ENCODE measurements at regions not wholly inside any gene's neighbourhood (a gene's known extent, or its start where the extent isn't known, plus 50 kb on each side); places are given as distances from the start of the nearest gene placed in this dataset.
"Not testable (repeated sequence)": the region's sequence is repeated elsewhere in the genome, so short reads cannot be mapped to it uniquely, and the experiment has no call there.

DNA sequence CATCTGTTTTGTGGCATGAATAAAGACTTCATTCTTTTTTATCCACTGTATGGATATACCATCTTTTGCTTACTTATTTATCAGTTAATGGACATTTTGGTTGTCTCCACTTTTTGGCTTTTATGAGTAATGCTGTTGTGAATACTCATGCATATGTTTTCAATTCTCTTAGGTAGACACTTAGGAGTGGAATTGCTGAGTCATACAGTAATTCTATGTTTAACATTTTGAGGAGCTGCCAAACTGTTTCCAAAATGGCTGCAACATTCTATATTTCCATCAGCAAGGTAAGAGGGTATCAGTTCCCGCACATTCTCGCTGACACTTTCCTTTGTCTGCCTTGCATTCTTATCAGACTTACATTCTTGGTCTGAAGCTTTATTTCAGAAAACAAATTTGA is 191.1 kb downstream of the WNT5A start:
- DNase-seq (ENCODE audit: low read depth): no peak

DNA sequence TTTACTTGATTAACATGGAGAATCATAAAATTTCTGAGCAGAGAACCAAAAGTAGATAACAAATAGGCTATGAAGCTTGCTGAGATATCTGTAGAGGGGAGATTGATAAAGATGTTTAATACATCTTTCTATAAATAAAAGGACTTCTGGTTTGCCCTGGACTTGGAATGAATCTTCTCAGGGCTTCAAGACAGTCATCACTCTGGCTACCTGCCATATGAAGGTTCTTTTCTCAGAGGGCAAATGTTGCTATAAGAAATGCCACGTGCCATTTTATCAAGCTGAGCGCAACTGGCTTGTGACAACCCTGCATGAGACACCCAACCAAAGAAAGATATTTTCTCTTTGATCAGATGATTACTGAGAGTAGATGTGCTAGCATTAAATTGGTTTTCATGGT is 192.5 kb downstream of the WNT5A start:
- DNase-seq (ENCODE audit: low read depth): no peak

DNA sequence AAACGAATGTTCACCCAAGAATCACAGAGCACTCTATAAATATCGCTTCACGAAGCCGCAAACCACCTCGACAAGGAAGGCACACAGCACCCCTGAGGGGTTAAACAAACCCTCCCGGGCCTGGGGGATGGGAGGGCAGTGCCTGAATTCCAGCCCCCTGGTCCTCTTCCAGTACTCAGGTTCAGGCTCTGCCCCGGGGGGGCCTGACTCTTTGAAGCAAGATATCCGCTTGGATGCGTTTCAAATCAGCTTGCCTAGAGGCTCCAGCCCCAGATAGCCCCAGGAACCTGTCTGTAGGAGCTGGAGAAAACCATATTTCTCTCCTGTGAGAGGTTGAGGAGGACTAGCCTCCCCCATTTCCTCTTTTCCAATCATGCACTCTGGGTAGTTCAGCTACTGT is 194.7 kb downstream of the WNT5A start:
- no peak for DNase-seq (ENCODE audit: low read depth)

DNA sequence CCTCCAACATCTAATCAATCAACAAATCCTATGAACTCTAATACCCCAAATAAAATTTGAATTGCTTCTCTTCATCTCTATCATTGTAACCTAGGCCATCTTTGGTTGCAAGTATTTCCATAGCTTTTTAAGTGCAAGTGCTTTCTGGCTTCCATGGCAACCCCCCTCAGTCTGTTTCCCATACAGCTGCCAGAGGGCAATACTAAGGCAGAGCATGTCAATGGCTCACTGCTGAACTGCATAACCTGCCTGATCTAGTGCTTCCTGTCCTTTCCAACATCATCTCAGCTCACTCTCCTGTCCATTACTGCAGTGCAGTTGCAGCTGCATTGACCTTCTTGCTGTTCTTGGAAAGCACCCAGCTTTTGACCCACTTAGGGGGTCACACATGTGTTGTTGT is 198.4 kb downstream of the WNT5A start:
- DNase-seq (ENCODE audit: low read depth): no peak

DNA sequence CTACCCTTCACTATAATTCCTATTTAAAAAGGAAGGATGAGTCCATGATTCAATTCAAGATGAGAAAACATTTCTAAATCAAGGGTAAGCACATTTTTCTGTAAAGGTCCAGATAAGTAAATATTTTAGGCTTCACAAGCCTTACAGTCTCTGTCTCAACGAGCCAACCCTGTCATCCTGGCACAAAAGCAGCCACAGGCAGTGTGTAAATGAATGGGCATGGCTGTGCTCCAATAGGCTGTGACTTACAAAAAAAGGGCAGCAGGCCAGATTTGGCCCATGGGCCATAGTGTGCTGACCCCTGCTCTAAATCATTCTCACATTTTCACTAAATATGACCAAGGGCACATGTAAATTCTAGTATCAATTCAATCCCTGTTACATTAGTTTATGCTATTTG is 200.4 kb downstream of the WNT5A start:
- DNase-seq (ENCODE audit: low read depth): no peak

DNA sequence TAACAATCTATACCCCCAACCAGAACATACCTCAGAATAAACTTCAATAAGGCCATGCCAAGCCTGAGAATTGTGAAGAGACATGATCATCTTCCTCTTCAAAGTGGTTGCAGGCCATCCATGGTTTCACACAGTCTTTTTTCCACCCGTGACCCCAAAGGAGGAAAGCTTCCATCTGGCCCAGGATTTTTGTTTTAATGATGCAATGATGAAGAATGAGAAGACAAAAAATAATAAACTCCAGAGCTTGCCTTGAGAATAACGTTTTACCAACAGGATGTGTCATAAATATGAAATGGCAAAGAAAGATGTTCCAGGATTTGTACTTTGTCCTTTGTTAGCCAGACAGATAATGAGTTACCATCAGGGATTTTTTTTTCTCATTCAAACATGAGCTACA is 201.9 kb downstream of the WNT5A start:
- DNase-seq (ENCODE audit: low read depth): peak; percentile 64

DNA sequence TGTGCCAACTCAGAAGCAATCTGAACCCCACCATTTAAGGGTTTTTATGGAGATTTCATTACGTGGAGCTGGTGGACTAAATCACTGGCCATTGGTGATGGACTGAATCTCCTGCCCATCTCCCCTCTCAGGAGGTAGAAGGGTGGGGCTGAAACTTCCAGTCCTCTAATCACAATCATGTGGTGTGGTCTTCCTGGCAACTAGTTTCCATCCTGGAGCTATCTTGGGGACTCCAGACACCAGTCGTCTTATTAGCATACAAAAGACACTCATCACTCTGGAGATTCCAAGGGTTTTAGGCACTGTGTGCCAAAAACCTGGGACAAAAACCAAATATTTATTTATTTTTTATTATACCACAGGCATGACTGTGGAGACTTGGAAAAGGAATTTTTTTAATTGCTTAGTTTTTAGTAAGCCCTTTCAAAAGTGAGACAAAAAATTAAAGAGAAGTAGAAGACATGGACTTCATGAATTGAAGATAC is 203.6 kb downstream of the WNT5A start:
- no peak for DNase-seq (ENCODE audit: low read depth)

DNA sequence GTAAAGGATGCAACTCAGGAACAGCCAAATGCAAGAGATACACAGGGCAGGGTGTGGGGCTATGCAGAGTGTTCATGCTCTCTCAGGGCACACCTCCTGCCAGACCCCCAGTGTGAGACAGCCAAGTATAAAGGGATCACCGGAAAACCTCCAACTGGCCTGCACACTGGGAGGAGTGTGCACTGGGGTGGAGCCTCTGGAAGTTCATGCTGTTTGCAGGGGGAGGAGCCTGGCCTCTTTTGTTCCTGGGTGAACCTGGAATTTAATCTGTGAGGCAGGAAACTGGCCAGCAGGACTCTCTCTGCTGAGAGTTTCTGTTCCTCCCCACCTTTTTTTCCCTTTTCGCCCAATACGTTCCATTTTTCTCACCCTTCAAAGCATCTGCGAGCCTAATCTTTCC is 204.1 kb downstream of the WNT5A start:
- DNase-seq (ENCODE audit: low read depth): no peak

DNA sequence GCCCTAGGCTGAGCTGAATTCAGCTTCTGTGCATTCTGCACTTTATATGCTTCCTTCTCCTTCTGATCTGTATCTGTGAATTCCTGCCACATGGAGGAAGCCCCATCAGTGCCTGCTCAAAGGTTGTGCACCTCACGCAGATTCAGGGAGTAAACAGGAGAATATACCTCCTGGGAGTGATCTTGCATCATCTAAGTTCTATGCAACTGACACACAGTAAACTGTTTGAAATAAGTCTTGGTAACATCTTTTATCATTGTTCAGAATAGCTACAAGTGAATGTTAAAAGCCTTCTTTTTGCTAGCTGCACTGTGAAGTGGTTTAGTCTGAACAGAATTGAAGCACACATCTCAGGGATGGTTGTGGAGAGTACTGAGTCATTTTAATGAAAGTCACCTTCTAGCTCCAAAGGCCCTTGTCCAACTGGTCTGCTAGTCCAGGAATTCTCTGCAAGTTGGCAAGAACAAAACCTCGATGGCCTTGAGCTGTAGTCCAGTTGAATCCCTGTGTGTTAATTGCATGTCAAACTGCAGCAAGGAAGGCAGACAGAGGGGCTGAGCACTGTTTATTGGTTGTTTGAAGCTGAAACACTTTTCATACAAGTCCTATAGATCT is 215.0 kb downstream of the WNT5A start:
- DNase-seq (ENCODE audit: low read depth): no peak

DNA sequence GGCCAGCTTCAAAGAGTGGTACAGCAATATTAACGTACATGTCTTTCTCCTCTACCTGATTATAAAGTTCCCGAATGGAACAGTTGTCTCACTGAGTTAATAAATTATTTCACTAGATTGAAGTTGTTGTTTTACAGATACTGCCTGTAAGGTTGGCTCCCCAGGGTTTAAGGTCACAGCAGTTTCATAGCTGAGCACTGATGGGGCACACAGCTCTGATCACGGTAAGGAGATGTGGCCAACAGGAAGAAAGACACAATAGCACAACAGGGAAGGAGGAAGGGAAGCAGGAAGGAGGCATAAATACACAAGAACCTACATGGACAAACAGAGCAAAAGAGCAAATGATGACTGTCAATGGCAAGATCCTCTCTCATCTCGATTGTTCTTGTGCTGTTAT is 215.6 kb downstream of the WNT5A start:
- no peak for DNase-seq (ENCODE audit: low read depth)

DNA sequence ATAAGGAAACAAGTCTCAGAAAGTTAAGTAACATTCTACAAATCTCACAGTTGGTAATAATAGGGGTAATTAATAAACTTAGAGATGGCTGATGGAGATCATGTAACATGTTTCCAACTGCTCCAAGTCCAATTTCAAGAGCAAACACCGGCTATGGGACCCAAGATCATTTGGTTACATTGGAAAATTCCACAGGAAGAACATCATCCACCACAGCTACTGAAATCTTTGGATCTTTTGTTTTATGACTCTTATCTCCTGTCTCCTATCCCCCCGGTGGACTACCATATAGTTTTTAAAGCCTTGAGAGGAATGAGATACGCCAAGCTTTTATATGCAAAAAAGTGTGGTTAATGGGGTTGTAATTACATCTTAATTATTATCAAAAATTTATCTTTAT is 216.1 kb downstream of the WNT5A start:
- no peak for DNase-seq (ENCODE audit: low read depth)

DNA sequence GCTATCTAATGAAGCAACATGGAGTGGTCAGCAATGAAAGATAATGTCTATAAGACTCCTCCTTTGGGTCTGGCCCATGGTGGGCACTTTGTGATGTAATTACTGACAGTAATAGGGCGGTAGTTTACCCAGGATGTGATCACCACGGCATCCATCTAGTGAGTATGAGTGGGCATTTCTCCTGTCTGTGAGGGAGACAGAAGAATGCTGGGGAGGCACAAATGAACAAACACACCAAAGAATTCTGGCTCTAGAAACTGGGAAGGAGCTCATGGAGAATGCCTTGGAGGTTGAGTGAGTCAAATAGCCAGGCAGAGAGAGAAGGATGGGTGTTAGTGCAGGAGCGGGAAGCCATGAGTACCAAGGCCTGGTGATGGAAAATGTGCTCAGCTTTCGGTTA is 217.5 kb downstream of the WNT5A start:
- DNase-seq (ENCODE audit: low read depth): no peak

DNA sequence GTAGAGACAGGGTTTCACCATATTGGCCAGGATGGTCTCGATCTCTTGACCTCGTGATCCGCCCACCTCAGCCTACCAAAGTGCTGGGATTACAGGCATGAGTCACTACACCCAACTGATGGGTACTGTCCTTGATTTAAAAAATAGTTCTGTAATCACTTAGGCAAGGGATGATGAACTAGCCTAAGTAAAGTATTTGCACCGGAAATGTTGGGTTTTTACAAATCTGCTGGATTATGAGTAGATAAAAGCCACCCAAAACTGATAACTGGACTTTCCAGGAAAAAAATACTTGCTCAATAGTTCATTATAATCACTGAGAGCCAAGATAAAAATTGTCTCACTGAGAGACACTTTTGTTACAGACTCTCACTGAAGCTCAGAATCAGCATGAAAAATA is 218.0 kb downstream of the WNT5A start:
- DNase-seq (ENCODE audit: low read depth): no peak

DNA sequence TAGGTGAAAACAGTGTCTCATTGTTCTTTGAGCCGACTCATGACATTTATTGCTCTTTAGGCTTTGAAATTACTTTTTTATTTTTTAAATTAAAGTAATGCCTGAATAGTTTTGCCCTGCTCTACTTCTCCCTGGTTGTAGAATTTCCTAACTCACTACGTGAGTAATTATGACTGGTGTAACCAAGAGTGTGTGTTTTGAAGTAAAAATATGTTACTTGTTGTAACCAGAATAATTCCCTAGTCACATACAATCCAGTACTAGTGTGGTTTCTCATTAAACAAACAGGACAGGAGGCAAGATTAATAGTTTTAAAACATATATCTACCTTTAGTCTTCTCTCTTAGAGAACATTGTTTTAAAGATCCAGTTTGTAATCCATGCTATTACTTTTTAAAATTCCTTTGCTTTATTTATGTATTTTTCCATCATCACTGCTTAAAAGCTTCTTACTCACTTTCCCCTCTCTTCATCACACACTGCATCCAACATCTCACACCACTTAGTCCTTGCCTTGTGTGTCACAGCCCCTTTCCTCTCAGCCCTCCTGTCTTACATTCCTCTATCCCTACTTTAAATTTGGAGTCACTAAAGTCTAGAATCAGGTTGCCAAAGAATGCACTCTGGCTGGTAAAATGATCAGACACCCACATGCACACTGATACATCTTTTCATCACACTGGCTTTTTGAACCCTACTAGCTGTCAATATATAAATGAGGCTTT is 219.7 kb downstream of the WNT5A start:
- peak; percentile 53 for DNase-seq (ENCODE audit: low read depth)

DNA sequence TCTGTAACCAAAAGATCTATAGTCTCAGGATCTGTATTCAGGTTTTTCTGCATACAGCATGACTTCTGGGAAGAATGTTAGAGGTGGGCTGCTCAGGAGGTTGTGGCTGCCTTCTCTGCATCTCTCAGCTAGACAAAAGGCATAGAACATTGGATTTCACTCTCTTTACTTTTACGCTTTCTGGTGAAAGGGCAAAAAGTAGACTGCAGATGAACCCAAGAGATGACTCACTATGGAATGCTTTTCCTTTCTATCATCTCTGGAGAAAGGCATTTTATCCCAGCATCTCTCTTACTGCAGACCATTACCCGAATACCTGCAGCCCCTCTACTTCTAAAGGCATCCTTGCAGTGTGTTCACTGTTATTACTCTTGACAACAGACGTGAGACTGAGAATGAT is 222.2 kb downstream of the WNT5A start:
- DNase-seq (ENCODE audit: low read depth): no peak

DNA sequence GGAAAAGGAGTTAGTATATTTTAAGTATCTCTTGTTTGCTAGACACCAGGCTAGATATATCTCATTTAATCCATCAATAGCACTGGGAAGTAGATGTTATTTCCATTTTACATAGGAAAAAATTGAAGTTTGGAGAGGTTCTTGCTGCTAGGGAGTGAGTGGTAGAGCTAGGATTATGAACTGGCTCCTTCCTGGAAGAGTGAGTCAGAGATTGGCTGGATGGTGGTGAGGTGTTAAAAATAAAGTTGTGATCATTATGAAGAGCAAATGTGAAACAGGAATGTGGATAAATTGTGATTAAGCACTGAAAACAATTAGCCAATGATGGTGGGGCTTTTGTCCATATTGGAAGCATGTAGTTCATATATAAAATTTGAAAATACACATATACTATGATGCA is 234.2 kb downstream of the WNT5A start:
- no peak for DNase-seq (ENCODE audit: low read depth)

DNA sequence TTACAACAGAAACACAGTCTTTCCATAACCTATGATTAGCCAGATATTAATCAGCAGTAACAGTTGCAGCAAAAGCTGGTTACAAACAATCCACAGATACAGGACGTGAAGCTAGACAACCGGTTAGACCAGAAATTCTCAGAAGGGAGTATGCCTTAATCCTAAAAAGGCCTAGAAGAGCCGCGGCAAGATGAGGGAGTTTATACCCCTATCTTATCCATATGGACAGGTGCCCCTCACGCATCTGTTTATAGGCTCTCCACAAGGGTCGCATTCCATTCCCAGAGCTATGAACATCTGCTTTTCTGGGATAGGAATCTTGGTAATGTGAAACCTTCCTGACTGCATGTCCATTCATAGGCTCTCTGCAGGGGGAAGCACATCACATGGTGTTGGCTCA is 237.9 kb downstream of the WNT5A start:
- not testable (repeated sequence) for DNase-seq (ENCODE audit: low read depth)

DNA sequence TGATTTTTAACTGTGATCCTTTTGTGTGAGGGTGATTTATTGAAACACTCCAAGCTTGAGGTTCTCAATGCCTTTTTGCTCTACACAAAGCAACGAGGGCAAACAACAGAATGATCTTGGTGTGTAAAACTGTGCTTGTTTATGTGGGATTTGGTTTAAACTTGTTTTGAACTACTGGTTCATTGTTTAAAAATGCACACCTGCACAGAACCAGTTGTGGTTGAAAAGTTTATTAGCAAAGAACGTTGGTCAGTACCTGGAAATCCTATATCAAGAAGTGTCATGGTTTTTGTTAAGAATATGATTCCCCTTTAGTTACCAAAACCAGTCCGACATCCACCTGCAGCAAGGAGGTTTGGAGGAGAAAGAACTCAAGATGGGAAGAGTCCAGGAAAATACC is 239.4 kb downstream of the WNT5A start:
- no peak for DNase-seq (ENCODE audit: low read depth)

DNA sequence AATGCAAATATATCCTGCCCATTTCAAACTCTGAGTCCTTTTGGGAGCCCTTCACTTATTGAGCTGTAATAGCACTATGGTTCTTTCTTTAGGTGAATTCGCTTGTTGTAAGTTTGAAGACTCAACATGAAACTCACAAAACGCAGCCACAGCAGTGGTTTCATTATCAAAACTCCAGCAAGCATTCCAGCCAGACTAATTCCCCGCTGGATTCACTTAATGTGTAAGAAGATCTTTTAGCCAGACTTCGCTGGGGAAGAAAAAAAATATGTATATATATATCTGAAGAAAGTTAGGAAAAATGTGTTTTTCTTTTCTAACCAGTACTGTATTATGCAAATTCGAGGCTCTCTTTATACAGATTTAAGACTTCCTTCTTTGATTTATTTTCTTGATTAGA is 241.1 kb downstream of the WNT5A start:
- no peak for DNase-seq (ENCODE audit: low read depth)

DNA sequence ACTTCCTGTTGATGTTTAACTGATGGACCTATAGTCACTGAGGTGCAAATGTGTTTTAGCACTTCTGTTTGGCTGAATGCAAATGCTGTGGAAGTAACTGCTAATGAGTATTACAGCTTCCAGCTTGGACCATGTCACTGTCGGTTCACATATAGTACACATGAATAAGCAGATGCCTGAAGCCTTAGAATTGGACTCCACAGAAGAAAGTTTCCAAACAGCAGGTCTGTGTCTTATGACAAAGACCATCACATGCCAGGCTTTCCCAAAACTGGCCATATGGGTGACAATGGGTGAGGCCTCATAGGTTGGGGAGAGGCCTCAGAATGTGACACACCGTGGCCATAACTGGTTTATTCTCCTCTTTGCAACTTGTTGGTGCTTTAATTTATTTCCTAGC is 241.8 kb downstream of the WNT5A start:
- DNase-seq (ENCODE audit: low read depth): no peak

DNA sequence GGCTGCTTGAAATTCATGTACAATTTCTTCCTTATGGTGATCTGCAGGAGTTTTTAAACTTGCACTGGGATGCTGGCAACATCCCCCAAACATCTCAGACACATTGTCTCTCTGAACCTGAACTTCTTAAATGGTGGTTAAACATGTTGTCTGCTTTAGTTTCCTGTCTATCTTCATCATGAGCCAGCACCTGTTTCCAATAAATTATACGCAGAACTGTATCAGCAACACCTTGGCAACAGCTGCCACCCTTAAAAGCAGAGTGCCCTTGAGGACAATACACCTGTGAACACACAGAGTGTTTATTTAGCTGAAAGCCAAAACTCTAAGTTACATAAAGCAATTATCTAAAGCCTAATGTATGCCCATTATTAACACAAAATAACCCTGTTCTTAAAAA is 242.9 kb downstream of the WNT5A start:
- DNase-seq (ENCODE audit: low read depth): no peak

DNA sequence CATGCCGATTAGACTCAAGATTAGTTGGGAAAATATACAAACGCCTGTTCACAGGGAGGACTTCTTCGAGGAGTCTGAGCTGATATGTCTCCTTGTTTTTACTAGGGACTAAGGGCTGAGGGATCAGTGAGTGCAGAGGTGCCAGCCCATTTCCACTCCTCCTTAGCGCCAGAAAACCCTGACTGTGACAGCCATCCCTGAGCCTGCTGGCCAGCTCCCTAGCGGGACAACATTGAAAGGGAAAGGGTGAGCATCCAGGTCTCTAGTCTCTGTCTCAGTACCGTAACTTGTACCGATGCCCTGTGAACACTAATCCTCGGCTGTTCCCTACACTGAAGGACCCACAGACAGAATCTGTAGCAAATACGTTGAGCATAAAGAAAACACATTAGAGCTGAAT is 243.4 kb downstream of the WNT5A start:
- DNase-seq (ENCODE audit: low read depth): no peak

DNA sequence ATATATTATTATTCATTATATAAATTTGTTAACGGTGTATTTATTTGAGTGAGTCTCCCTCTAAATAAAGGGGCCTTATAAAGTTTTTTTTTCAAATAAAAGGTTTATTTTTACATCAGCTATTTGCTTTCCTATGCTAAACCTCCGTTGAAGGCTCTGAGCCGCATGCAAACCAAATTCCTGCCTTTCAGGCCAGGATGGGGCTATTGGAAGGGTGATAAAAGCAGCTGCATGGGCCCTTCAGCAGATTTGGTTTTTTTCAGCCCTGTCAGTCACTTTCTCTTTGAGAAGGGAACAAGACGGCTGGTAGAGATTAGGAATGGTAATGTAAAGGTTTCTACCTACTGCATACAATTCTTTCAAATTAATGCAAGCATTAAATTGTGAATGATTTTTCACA is 244.2 kb downstream of the WNT5A start:
- DNase-seq (ENCODE audit: low read depth): no peak

DNA sequence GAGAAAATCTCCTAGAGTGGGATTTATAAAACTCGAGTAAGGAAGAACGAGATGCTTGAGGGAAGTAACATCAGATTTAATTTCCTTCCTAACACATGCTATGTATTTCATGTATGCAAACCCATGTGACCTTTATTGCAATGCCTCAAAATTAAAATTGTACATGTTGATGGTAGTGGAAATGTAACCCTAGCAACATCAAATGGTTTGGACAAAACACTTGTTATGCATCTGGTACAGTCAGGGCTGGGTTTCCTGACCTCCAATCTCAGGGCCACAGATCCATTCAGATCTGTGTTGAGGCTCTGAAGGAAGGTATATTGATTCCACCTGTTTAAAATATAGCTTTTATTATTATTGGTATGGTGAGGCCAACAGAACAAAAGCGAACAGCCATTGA is 246.0 kb downstream of the WNT5A start:
- DNase-seq (ENCODE audit: low read depth): no peak

Measured in GM04503 (cell line).